Nephron (organoid): ENCODE measurements at regions not wholly inside any gene's neighbourhood (a gene's known extent, or its start where the extent isn't known, plus 50 kb on each side); places are given as distances from the start of the nearest gene placed in this dataset.
A peak's percentile ranks its signal among the peaks of the same experiment; 100 is the strongest.

Experiments used
- H3K27ac Mint-ChIP-seq, 3 experiments: 2 replicates each; pipeline ENCODE4 v1.8.0; 2020; ENCODE audit warnings: mixed read lengths in 3 of 3, mild to moderate bottlenecking in 2 of 3, moderate library complexity in 1 of 3
- H3K27me3 Mint-ChIP-seq: 2 replicates; pipeline ENCODE4 v1.8.0; 2021; ENCODE audit warnings: low read depth, mild to moderate bottlenecking, moderate library complexity, mixed read lengths
- H3K36me3 Mint-ChIP-seq: 2 replicates; pipeline ENCODE4 v1.8.0; 2020; ENCODE audit warnings: low read depth, mixed read lengths
- H3K4me1 Mint-ChIP-seq: 2 replicates; pipeline ENCODE4 v1.8.0; 2020; ENCODE audit warnings: mixed read lengths
- H3K4me3 Mint-ChIP-seq, 3 experiments: 2 replicates each; pipeline ENCODE4 v1.8.0; 2020; ENCODE audit warnings: mild to moderate bottlenecking in 3 of 3, mixed read lengths in 3 of 3, moderate library complexity in 2 of 3
- H3K9me3 Mint-ChIP-seq: 2 replicates; pipeline ENCODE4 v1.8.0; 2020; ENCODE audit warnings: mixed read lengths
- TF ChIP-seq, protein P1 (sequence below), 3 experiments: fragments of 200-600 bp; sonication (generic); IDR thresholded peaks; one replicate each; pipeline ENCODE4 v1.5.0; 2021; ENCODE audit warnings: antibody characterized with exemption in 3 of 3; ENCODE audit not compliant: unreplicated experiment in 3 of 3

DNA sequence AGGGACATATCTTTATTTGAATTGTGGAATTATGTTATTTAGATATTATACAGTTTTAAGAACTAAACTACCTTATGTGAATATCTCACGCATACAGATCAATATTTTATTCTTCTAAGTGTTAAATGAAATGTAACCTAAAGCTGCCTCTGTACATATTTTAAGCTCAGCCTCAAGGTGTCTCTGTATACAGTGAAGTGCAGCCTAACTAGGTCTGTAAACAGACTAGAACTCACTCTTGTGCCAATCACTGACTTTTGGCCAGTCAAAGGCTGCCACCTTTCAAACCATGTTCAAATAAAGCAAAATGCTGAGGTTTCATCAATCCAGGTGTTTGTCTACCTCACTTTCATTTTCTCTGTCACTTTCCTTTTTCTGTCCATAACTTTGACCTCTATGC is 1074.5 kb upstream of the PRKX start:
- Mint-ChIP-seq H3K4me1 (no peaks in the 10 kb centered on the region), H3K4me3 (no peak overlapping the region), H3K27me3 (no peaks in the 10 kb centered on the region), H3K36me3 (no peaks in the 10 kb centered on the region), H3K9me3 (no peaks in the 10 kb centered on the region), H3K27ac (no peak overlapping the region)
- TF ChIP-seq, protein P1, sequence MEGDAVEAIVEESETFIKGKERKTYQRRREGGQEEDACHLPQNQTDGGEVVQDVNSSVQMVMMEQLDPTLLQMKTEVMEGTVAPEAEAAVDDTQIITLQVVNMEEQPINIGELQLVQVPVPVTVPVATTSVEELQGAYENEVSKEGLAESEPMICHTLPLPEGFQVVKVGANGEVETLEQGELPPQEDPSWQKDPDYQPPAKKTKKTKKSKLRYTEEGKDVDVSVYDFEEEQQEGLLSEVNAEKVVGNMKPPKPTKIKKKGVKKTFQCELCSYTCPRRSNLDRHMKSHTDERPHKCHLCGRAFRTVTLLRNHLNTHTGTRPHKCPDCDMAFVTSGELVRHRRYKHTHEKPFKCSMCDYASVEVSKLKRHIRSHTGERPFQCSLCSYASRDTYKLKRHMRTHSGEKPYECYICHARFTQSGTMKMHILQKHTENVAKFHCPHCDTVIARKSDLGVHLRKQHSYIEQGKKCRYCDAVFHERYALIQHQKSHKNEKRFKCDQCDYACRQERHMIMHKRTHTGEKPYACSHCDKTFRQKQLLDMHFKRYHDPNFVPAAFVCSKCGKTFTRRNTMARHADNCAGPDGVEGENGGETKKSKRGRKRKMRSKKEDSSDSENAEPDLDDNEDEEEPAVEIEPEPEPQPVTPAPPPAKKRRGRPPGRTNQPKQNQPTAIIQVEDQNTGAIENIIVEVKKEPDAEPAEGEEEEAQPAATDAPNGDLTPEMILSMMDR (IDR thresholded peaks at IDR 0.05; ENCODE audit: unreplicated experiment in 3 of 3): no peak

DNA sequence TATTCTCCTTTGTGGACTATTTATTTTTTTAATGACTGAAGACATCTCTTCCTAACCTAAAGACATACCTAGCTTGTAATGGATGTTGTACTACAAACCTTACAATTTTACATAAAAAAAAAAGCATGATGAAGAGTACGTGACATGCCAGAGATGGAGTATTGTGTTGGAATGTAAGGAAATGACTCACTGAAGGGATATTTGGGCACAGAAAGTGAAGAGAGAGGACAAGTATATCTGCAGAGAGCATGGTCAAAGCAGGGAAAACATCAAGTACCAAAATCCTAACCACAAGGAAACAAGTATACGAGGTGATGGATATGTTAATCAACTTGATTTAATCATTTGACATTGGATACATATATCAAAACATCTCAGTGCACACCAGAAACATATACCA is 1051.4 kb upstream of the PRKX start:
- Mint-ChIP-seq H3K27me3 (peaks cover 3% of the 10 kb centered on the region), H3K4me1 (no peaks in the 10 kb centered on the region), H3K9me3 (no peaks in the 10 kb centered on the region), H3K27ac (no peak overlapping the region), H3K36me3 (no peaks in the 10 kb centered on the region), H3K4me3 (no peak overlapping the region)
- TF ChIP-seq, protein P1 (IDR thresholded peaks at IDR 0.05; ENCODE audit: unreplicated experiment in 3 of 3): no peak

- H3K9me3 Mint-ChIP-seq: no peaks in the 10 kb centered on the region
- no peaks in the 10 kb centered on the region for H3K27me3 Mint-ChIP-seq
- TF ChIP-seq, protein P1 (IDR thresholded peaks at IDR 0.05; ENCODE audit: unreplicated experiment in 3 of 3): no peak
- no peaks in the 10 kb centered on the region for H3K4me1 Mint-ChIP-seq
- no peak overlapping the region for H3K4me3 Mint-ChIP-seq
- H3K27ac Mint-ChIP-seq: no peak overlapping the region
- H3K36me3 Mint-ChIP-seq: no peaks in the 10 kb centered on the region
These were observed 1048.7 kb upstream of the PRKX start for GRCh38 chrX:4762196-4762595.

- Mint-ChIP-seq H3K4me1 (no peaks in the 10 kb centered on the region), H3K27ac (no peak overlapping the region), H3K4me3 (no peak overlapping the region), H3K36me3 (no peaks in the 10 kb centered on the region), H3K27me3 (no peaks in the 10 kb centered on the region), H3K9me3 (no peaks in the 10 kb centered on the region)
- TF ChIP-seq, protein P1 (IDR thresholded peaks at IDR 0.05; ENCODE audit: unreplicated experiment in 3 of 3): no peak
These were observed 1041.6 kb upstream of the PRKX start for GRCh38 chrX:4754878-4755604.

GRCh38 chrX:4741024-4741423 is 1027.6 kb upstream of the PRKX start:
- Mint-ChIP-seq H3K9me3 (no peaks in the 10 kb centered on the region), H3K4me1 (peaks cover 5% of the 10 kb centered on the region), H3K27me3 (no peaks in the 10 kb centered on the region), H3K36me3 (no peaks in the 10 kb centered on the region), H3K4me3 (peak overlapping the region in 2 of 3 experiments; percentile 6 to 18), H3K27ac (peak overlapping the region; percentile 95 to 97 (median 97))
- TF ChIP-seq, protein P1 (IDR thresholded peaks at IDR 0.05; ENCODE audit: unreplicated experiment in 3 of 3): no peak

DNA sequence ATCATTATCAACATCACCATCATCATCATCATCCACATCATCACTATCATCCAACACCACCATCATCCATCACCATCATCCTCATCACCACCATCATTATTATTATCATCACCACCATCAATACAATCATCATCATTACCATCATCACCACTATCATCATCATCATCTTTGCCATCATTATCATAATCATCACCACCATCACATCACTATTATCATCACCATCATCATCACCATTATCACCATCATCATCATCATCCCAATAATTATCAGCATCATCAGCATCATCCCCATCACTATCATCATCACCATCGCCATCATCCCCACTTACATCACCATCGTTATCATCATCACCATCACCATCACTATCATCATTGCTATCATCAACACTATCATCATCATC is 1021.9 kb upstream of the PRKX start:
- Mint-ChIP-seq H3K4me3 (no peak overlapping the region), H3K27ac (no peak overlapping the region), H3K4me1 (no peaks in the 10 kb centered on the region), H3K36me3 (no peaks in the 10 kb centered on the region), H3K9me3 (peaks cover 7% of the 10 kb centered on the region), H3K27me3 (no peaks in the 10 kb centered on the region)
- TF ChIP-seq, protein P1 (IDR thresholded peaks at IDR 0.05; ENCODE audit: unreplicated experiment in 3 of 3): no peak
